Testis (tissue), 2 donors: ENCODE measurements at regions not wholly inside any gene's neighbourhood (a gene's known extent, or its start where the extent isn't known, plus 50 kb on each side); places are given as distances from the start of the nearest gene placed in this dataset.
"Not testable (repeated sequence)": the region's sequence is repeated elsewhere in the genome, so short reads cannot be mapped to it uniquely, and the experiment has no call there.

Source experiments
- DNase-seq: peaks from one replicate; pipeline ENCODE4 v3.0.0-alpha.2; 2019
- H3K27ac ChIP-seq, 2 donors: fragments of 200-600 bp; sonication (generic); one replicate each; pipeline ENCODE4 v1.5.1; 2019
- H3K27me3 ChIP-seq: fragments of 200-600 bp; sonication (generic); one replicate; pipeline ENCODE4 v1.5.1; 2019
- H3K36me3 ChIP-seq: fragments of 200-600 bp; sonication (generic); one replicate; pipeline ENCODE4 v1.5.1; 2017; ENCODE audit warnings: low read depth; ENCODE audit errors: missing control alignments
- H3K4me1 ChIP-seq: fragments of 200-600 bp; sonication (generic); one replicate; pipeline ENCODE4 v1.5.1; 2019
- H3K4me3 ChIP-seq, 2 donors: fragments of 200-600 bp; sonication (generic); one replicate each; pipeline ENCODE4 v1.5.1; 2017 to 2019
- H3K9me3 ChIP-seq: fragments of 200-600 bp; sonication (generic); one replicate; pipeline ENCODE4 v1.5.1; 2017
- CTCF ChIP-seq, 3 experiments: fragments of 450-650 bp in 2 of 3; fragments of 200-600 bp in 1 of 3; sonication (generic) in 1 of 3; IDR thresholded peaks; one replicate each; pipeline ENCODE4 v1.5.1; 2016 to 2019; ENCODE audit warnings: antibody characterized with exemption in 3 of 3, mild to moderate bottlenecking in 2 of 3, moderate library complexity in 1 of 3
- POLR2A ChIP-seq: fragments of 450-650 bp; IDR thresholded peaks from one replicate; pipeline ENCODE4 v1.6.1; 2017; ENCODE audit warnings: antibody characterized with exemption, mild to moderate bottlenecking, moderate library complexity
- WGBS, 2 donors: methylation state at CpG; one replicate each; pipeline ENCODE4 v1.1.5; 2018; 5-methylcytosine and 5-hydroxymethylcytosine counted together
- intact Hi-C: fragments of 100-400 bp; cut with DNase I; formaldehyde crosslinking; loops from one replicate; pipeline ENCODE4 v1.15.1; 2023; ENCODE audit warnings: low total_unique reads

- DNase-seq = no peak
- no peaks in the 10 kb centered on the region for H3K9me3 ChIP-seq
- intact Hi-C loops = no loop called here
- TF ChIP-seq POLR2A (no peak), CTCF (IDR thresholded peaks at IDR 0.05) (no peak)
- H3K4me3 ChIP-seq = no peak overlapping the region
- no peaks in the 10 kb centered on the region for H3K4me1 ChIP-seq
- WGBS, 2 donors = 82 to 93% methylated on average over 1 of the region's 1 CpG
- no peaks in the 10 kb centered on the region for H3K36me3 ChIP-seq
- no peaks in the 10 kb centered on the region for H3K27me3 ChIP-seq
- no peak overlapping the region for H3K27ac ChIP-seq
These were observed 101.1 kb downstream of the PRKAB2 start for GRCh38 chr1:147071142-147071541.

GRCh38 chr1:147062956-147063355 is 109.3 kb downstream of the PRKAB2 start:
- intact Hi-C loops = no loop called here
- no peaks in the 10 kb centered on the region for H3K4me1 ChIP-seq
- H3K27ac ChIP-seq = no peak overlapping the region
- no peak for TF ChIP-seq POLR2A
- TF ChIP-seq CTCF (IDR thresholded peaks at IDR 0.05) = no peak
- no peaks in the 10 kb centered on the region for H3K9me3 ChIP-seq
- H3K4me3 ChIP-seq = no peak overlapping the region
- no peaks in the 10 kb centered on the region for H3K36me3 ChIP-seq
- DNase-seq = no peak
- H3K27me3 ChIP-seq = no peaks in the 10 kb centered on the region
- WGBS, 2 donors = 37 to 76% methylated on average over 2 of the region's 2 CpGs

GRCh38 chr1:147061880-147062279 is 110.4 kb downstream of the PRKAB2 start:
- intact Hi-C loops, DNase-seq: not testable (repeated sequence)

GRCh38 chr1:147053269-147053668 is 115.1 kb downstream of the NBPF12 start:
- DNase-seq = no peak
- H3K27me3 ChIP-seq = no peaks in the 10 kb centered on the region
- H3K36me3 ChIP-seq = no peaks in the 10 kb centered on the region
- 72 to 82% methylated on average over 5 of the region's 5 CpGs for WGBS, 2 donors
- intact Hi-C loops = no loop called here
- TF ChIP-seq CTCF (IDR thresholded peaks at IDR 0.05) (no peak), POLR2A (no peak)
- no peaks in the 10 kb centered on the region for H3K4me1 ChIP-seq
- no peaks in the 10 kb centered on the region for H3K9me3 ChIP-seq
- H3K4me3 ChIP-seq = no peak overlapping the region
- H3K27ac ChIP-seq = no peak overlapping the region

More at GRCh38 chr1:147061880-147062279, 110.4 kb downstream of the PRKAB2 start:
- not testable (repeated sequence) for H3K4me3 ChIP-seq, H3K27ac ChIP-seq, H3K4me1 ChIP-seq, H3K9me3 ChIP-seq, H3K27me3 ChIP-seq, H3K36me3 ChIP-seq
- 89 to 90% methylated on average over 7 to 18 of the region's 21 CpGs for WGBS, 2 donors

- DNase-seq = no peak
- intact Hi-C loops = no loop called here
- Histone ChIP-seq H3K4me3 (no peak overlapping the region), H3K9me3 (no peaks in the 10 kb centered on the region), H3K4me1 (no peaks in the 10 kb centered on the region), H3K36me3 (no peaks in the 10 kb centered on the region), H3K27ac (no peak overlapping the region), H3K27me3 (no peaks in the 10 kb centered on the region)
- WGBS, 2 donors = 66 to 67% methylated on average over 5 of the region's 5 CpGs
- no peak for TF ChIP-seq CTCF (IDR thresholded peaks at IDR 0.05)
These were observed 114.6 kb downstream of the NBPF12 start for GRCh38 chr1:147052677-147053076.
